Transverse colon (tissue), 3 donors: ENCODE measurements at regions not wholly inside any gene's neighbourhood (a gene's known extent, or its start where the extent isn't known, plus 50 kb on each side); places are given as distances from the start of the nearest gene placed in this dataset.

Source experiments
- CTCF ChIP-seq, 5 experiments: fragments of 200-600 bp in 3 of 5; fragments of 450-650 bp in 2 of 5; sonication (generic) in 3 of 5; IDR thresholded peaks; 1 replicate in 2 of 5; 2 replicates in 3 of 5; pipeline ENCODE4 v1.5.1; 2016 to 2017; ENCODE audit warnings: antibody characterized with exemption in 5 of 5, inconsistent platforms in 3 of 5, mild to moderate bottlenecking in 2 of 5, moderate library complexity in 1 of 5
- EP300 ChIP-seq: sonication (generic); formaldehyde crosslinking; IDR thresholded peaks from one replicate; pipeline ENCODE4 v1.6.1; 2017; ENCODE audit warnings: antibody characterized with exemption, low read depth
- POLR2A ChIP-seq: fragments of 450-650 bp; IDR thresholded peaks from one replicate; pipeline ENCODE4 v1.6.1; 2016; ENCODE audit warnings: antibody characterized with exemption, mild to moderate bottlenecking, moderate library complexity

- TF ChIP-seq CTCF (IDR thresholded peaks at IDR 0.05), result no peak
- no peak for TF ChIP-seq POLR2A
- no peak for TF ChIP-seq EP300
Measured at GRCh38 chr11:131284041-131284440, 86.4 kb upstream of the NTM start.
